GM18502 (cell line): ENCODE measurements at regions not wholly inside any gene's neighbourhood (a gene's known extent, or its start where the extent isn't known, plus 50 kb on each side); places are given as distances from the start of the nearest gene placed in this dataset.

ENCODE experiments used
- ATAC-seq: cut with Tn5 transposase; IDR thresholded peaks from one replicate; pipeline ENCODE4 v1.9.1; 2021; ENCODE audit warnings: mild to moderate bottlenecking; ENCODE audit not compliant: unreplicated experiment, poor library complexity

- ATAC-seq, result no peak
These were observed 277.1 kb upstream of the KLF6 start for GRCh38 chr10:4062072-4062471.

GRCh38 chr10:4061441-4061951 lies 276.5 kb upstream of the KLF6 start:
- no peak for ATAC-seq

- no peak for ATAC-seq
These were observed 274.6 kb upstream of the KLF6 start for GRCh38 chr10:4059471-4060138.

GRCh38 chr10:4058514-4059029 lies 273.6 kb upstream of the KLF6 start:
- ATAC-seq, result no peak

- ATAC-seq, result no peak
These were observed 272.9 kb upstream of the KLF6 start for GRCh38 chr10:4057725-4058513.

- ATAC-seq, result no peak
These were observed 272.0 kb upstream of the KLF6 start for GRCh38 chr10:4057021-4057420.

- ATAC-seq, result no peak
These were observed 269.8 kb upstream of the KLF6 start for GRCh38 chr10:4054656-4055435.

- ATAC-seq, result no peak
These were observed 268.9 kb upstream of the KLF6 start for GRCh38 chr10:4053940-4054339.

GRCh38 chr10:4051641-4052151 lies 266.7 kb upstream of the KLF6 start:
- no peak for ATAC-seq

GRCh38 chr10:4051011-4051640 lies 266.1 kb upstream of the KLF6 start:
- ATAC-seq, result no peak

- no peak for ATAC-seq
These were observed 265.1 kb upstream of the KLF6 start for GRCh38 chr10:4050061-4050460.

GRCh38 chr10:4049348-4049747 lies 264.3 kb upstream of the KLF6 start:
- no peak for ATAC-seq

- no peak for ATAC-seq
These were observed 263.3 kb upstream of the KLF6 start for GRCh38 chr10:4048236-4048864.

- ATAC-seq, result no peak
These were observed 261.8 kb upstream of the KLF6 start for GRCh38 chr10:4046712-4047354.

GRCh38 chr10:4046030-4046429 lies 261.0 kb upstream of the KLF6 start:
- ATAC-seq, result no peak

- no peak for ATAC-seq
These were observed 259.1 kb upstream of the KLF6 start for GRCh38 chr10:4043897-4044665.

GRCh38 chr10:4041635-4042034 lies 256.6 kb upstream of the KLF6 start:
- ATAC-seq, result no peak

GRCh38 chr10:4038000-4038399 lies 253.0 kb upstream of the KLF6 start:
- ATAC-seq, result no peak

- no peak for ATAC-seq
These were observed 250.6 kb upstream of the KLF6 start for GRCh38 chr10:4035599-4035945.
